Chondrocyte (in vitro differentiated cells): ENCODE measurements at regions not wholly inside any gene's neighbourhood (a gene's known extent, or its start where the extent isn't known, plus 50 kb on each side); places are given as distances from the start of the nearest gene placed in this dataset.

ENCODE experiments used
- DNase-seq: peaks from one replicate; pipeline ENCODE4 v3.0.0; 2021; ENCODE audit warnings: mixed read lengths, low spot score
- H3K27ac Mint-ChIP-seq: one replicate; pipeline ENCODE4 v1.8.0; 2021; ENCODE audit warnings: mild to moderate bottlenecking, moderate library complexity, mixed read lengths; ENCODE audit not compliant: unreplicated experiment
- H3K27me3 Mint-ChIP-seq: 2 replicates; pipeline ENCODE4 v1.8.0; 2021; ENCODE audit warnings: low read depth, mixed read lengths
- H3K36me3 Mint-ChIP-seq: 2 replicates; pipeline ENCODE4 v1.8.0; 2021; ENCODE audit warnings: low read depth, mixed read lengths
- H3K4me1 Mint-ChIP-seq: 2 replicates; pipeline ENCODE4 v1.8.0; 2021; ENCODE audit warnings: low read depth, mild to moderate bottlenecking, mixed read lengths
- H3K4me3 Mint-ChIP-seq: one replicate; pipeline ENCODE4 v1.8.0; 2021; ENCODE audit warnings: mild to moderate bottlenecking, moderate library complexity, mixed read lengths; ENCODE audit not compliant: unreplicated experiment
- H3K9me3 Mint-ChIP-seq: 2 replicates; pipeline ENCODE4 v1.8.0; 2021; ENCODE audit warnings: low read depth, mixed read lengths
- TF ChIP-seq, protein P1 (sequence below): fragments of 200-600 bp; sonication (generic); IDR thresholded peaks from 2 replicates; pipeline ENCODE4 v1.5.0; 2021; ENCODE audit warnings: antibody characterized with exemption, mild to moderate bottlenecking, moderate library complexity

DNA sequence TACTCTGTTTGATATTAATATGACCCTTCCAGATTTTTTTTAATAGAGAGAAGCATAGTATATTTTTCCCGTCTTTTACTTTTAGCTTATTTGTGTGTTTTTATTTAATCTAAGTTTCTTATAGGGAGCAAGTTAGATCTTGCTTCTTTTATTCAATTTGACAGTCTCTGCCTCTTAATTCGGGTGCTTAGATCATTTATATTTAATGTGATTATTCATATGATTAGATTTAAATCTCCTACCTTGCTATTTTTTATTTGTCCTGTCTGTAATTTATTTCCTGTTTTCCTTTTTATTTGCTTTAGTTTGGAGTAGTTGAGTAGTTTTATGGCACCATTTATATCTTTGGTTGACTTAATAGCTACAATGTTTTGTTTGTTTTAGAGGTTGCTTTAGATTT lies 66.1 kb downstream of the GJD2 start:
- Mint-ChIP-seq H3K4me3 (no peak overlapping the region), H3K4me1 (peaks cover 4% of the 10 kb centered on the region), H3K27me3 (peaks cover 27% of the 10 kb centered on the region), H3K27ac (no peak overlapping the region), H3K36me3 (peaks cover 4% of the 10 kb centered on the region), H3K9me3 (peaks cover 2% of the 10 kb centered on the region)
- TF ChIP-seq, protein P1, sequence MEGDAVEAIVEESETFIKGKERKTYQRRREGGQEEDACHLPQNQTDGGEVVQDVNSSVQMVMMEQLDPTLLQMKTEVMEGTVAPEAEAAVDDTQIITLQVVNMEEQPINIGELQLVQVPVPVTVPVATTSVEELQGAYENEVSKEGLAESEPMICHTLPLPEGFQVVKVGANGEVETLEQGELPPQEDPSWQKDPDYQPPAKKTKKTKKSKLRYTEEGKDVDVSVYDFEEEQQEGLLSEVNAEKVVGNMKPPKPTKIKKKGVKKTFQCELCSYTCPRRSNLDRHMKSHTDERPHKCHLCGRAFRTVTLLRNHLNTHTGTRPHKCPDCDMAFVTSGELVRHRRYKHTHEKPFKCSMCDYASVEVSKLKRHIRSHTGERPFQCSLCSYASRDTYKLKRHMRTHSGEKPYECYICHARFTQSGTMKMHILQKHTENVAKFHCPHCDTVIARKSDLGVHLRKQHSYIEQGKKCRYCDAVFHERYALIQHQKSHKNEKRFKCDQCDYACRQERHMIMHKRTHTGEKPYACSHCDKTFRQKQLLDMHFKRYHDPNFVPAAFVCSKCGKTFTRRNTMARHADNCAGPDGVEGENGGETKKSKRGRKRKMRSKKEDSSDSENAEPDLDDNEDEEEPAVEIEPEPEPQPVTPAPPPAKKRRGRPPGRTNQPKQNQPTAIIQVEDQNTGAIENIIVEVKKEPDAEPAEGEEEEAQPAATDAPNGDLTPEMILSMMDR: no peak
- no peak for DNase-seq

DNA sequence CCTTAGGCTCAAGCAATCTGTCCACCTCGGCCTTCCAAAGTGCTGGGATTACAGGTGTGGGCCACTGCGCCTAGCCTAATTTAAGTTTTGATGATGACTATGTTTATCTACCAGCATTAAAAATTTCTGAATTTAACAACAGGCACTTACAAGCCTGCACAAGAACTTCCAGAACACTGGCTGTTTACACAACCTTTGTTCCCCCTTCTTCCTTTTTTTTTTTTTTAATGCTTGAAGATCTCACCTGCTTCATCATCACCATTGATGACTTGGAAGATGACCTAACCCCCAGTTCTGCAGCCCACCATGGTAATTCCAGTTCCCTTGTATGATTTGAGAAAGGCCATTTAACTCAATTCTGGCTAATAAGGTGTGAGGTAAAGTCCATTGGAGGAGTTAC lies 70.4 kb downstream of the GJD2 start:
- Mint-ChIP-seq H3K4me3 (no peak overlapping the region), H3K4me1 (no peaks in the 10 kb centered on the region), H3K36me3 (peaks cover 4% of the 10 kb centered on the region), H3K27ac (no peak overlapping the region), H3K9me3 (no peaks in the 10 kb centered on the region), H3K27me3 (peaks cover 11% of the 10 kb centered on the region)
- TF ChIP-seq, protein P1: no peak
- DNase-seq: no peak

DNA sequence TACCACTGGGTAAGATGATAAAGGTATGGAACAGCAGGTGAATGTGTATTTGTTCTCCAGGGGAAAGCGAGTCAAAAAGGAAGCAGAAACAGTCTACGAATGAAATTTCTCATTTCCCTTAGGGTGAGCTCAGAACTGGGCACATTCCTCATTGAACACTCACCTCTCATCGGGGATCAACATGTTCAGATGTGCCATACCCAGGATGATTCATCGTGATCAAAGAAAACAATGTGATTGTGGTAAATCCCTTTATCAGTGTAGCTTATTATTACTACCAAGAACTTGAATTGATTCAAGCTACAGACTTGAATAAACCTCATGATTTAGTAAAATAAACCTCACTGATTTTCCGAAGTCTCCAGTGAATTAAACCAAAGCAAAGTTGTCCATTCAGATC lies 72.1 kb downstream of the GJD2 start:
- no peaks in the 10 kb centered on the region for H3K9me3 Mint-ChIP-seq
- TF ChIP-seq, protein P1: no peak
- DNase-seq: no peak
- H3K36me3 Mint-ChIP-seq: no peaks in the 10 kb centered on the region
- peaks cover 11% of the 10 kb centered on the region for H3K27me3 Mint-ChIP-seq
- H3K4me3 Mint-ChIP-seq: no peak overlapping the region
- H3K4me1 Mint-ChIP-seq: no peaks in the 10 kb centered on the region
- H3K27ac Mint-ChIP-seq: no peak overlapping the region

GRCh38 chr15:34679291-34679690 lies 75.5 kb downstream of the GJD2 start:
- Mint-ChIP-seq H3K9me3 (no peaks in the 10 kb centered on the region), H3K4me3 (no peak overlapping the region), H3K27me3 (peaks cover 10% of the 10 kb centered on the region), H3K36me3 (no peaks in the 10 kb centered on the region), H3K27ac (no peak overlapping the region), H3K4me1 (no peaks in the 10 kb centered on the region)
- TF ChIP-seq, protein P1: no peak
- DNase-seq: no peak

- Mint-ChIP-seq H3K4me1 (no peaks in the 10 kb centered on the region), H3K27ac (no peak overlapping the region), H3K9me3 (no peaks in the 10 kb centered on the region), H3K4me3 (no peak overlapping the region), H3K27me3 (peaks cover 45% of the 10 kb centered on the region), H3K36me3 (no peaks in the 10 kb centered on the region)
- no peak for DNase-seq
- TF ChIP-seq, protein P1: no peak
Observed at GRCh38 chr15:34673241-34673640, 81.6 kb downstream of the GJD2 start.
